ENCODE measurements at regions not wholly inside any gene's neighbourhood (a gene's known extent, or its start where the extent isn't known, plus 50 kb on each side); places are given as distances from the start of the nearest gene placed in this dataset.

- TF ChIP-seq POLR2A (IDR thresholded peaks at IDR 0.05) (no peak), CTCF (IDR thresholded peaks at IDR 0.05) (no peak)
- H3K4me1 ChIP-seq = no peaks in the 10 kb centered on the region
- ATAC-seq (no peak), DNase-seq (no peak)
- no peaks in the 10 kb centered on the region for H3K9me3 ChIP-seq
- H3K36me3 ChIP-seq = no peaks in the 10 kb centered on the region
- intact Hi-C loops (cut with DNase I) = no loop called here
- no peaks in the 10 kb centered on the region for H3K27me3 ChIP-seq
- H3K27ac ChIP-seq = no peak overlapping the region
- no peak overlapping the region for H3K4me3 ChIP-seq
Measured at GRCh38 chr11:92588393-92588792, 363.8 kb downstream of the FAT3 start.

- no peak for ATAC-seq
- Histone ChIP-seq H3K27ac (no peak overlapping the region), H3K4me1 (no peaks in the 10 kb centered on the region), H3K27me3 (no peaks in the 10 kb centered on the region), H3K4me3 (no peak overlapping the region), H3K9me3 (no peaks in the 10 kb centered on the region), H3K36me3 (no peaks in the 10 kb centered on the region)
- intact Hi-C loops (cut with DNase I) = no loop called here
- DNase-seq = no peak
- 89 to 95% (median 93%) methylated on average over 3 of the region's 3 CpGs for WGBS, 4 donors
- TF ChIP-seq CTCF (IDR thresholded peaks at IDR 0.05) (no peak), POLR2A (IDR thresholded peaks at IDR 0.05) (no peak)
Measured at GRCh38 chr11:92589512-92589911, 364.9 kb downstream of the FAT3 start.

- Histone ChIP-seq H3K9me3 (no peaks in the 10 kb centered on the region), H3K27ac (no peak overlapping the region), H3K27me3 (no peaks in the 10 kb centered on the region), H3K4me3 (no peak overlapping the region), H3K4me1 (no peaks in the 10 kb centered on the region), H3K36me3 (no peaks in the 10 kb centered on the region)
- DNase-seq = no peak
- no peak for TF ChIP-seq CTCF (IDR thresholded peaks at IDR 0.05)
- TF ChIP-seq POLR2A (IDR thresholded peaks at IDR 0.05) = no peak
- ATAC-seq = no peak
- 76 to 83% (median 81%) methylated on average over 2 of the region's 2 CpGs for WGBS, 4 donors
- intact Hi-C loops (cut with DNase I) = no loop called here
Measured at GRCh38 chr11:92591521-92591920, 366.9 kb downstream of the FAT3 start.

- ATAC-seq (no peak), DNase-seq (no peak)
- intact Hi-C loops (cut with DNase I) = no loop called here
- Histone ChIP-seq H3K27me3 (no peaks in the 10 kb centered on the region), H3K4me1 (no peaks in the 10 kb centered on the region), H3K9me3 (no peaks in the 10 kb centered on the region), H3K4me3 (no peak overlapping the region), H3K36me3 (no peaks in the 10 kb centered on the region), H3K27ac (no peak overlapping the region)
- no peak for TF ChIP-seq CTCF (IDR thresholded peaks at IDR 0.05)
- TF ChIP-seq POLR2A (IDR thresholded peaks at IDR 0.05) = no peak
Measured at GRCh38 chr11:92594251-92594650, 369.6 kb downstream of the FAT3 start.

Data from heart left ventricle (tissue), 16 donors.